RWPE2 (cell line): ENCODE measurements at regions not wholly inside any gene's neighbourhood (a gene's known extent, or its start where the extent isn't known, plus 50 kb on each side); places are given as distances from the start of the nearest gene placed in this dataset.
"Not testable (repeated sequence)": the region's sequence is repeated elsewhere in the genome, so short reads cannot be mapped to it uniquely, and the experiment has no call there.

Experiments
- ATAC-seq: fragments of 200-7000 bp; cut with Tn5 transposase; 3 replicates; pipeline ENCODE4 v1.9.1; 2021; ENCODE audit warnings: low read depth
- DNase-seq: peaks from one replicate; pipeline ENCODE4 v3.0.0-alpha.2; 2020; ENCODE audit warnings: low spot score
- H3K27ac ChIP-seq: fragments of 450-650 bp; 2 replicates; pipeline ENCODE4 v1.5.1; 2017; ENCODE audit warnings: mild to moderate bottlenecking; ENCODE audit not compliant: poor library complexity, severe bottlenecking
- H3K27me3 ChIP-seq: fragments of 250-450 bp; sonication (Bioruptor Pico); 2 replicates; pipeline ENCODE4 v1.5.1; 2021; ENCODE audit warnings: mild to moderate bottlenecking, moderate library complexity; ENCODE audit not compliant: insufficient read depth, poor library complexity, severe bottlenecking
- H3K36me3 ChIP-seq: fragments of 250-450 bp; sonication (Bioruptor Pico); 2 replicates; pipeline ENCODE4 v1.5.1; 2020; ENCODE audit warnings: low read depth, mild to moderate bottlenecking, moderate library complexity
- H3K4me1 ChIP-seq: fragments of 250-450 bp; sonication (Bioruptor Pico); 2 replicates; pipeline ENCODE4 v1.5.1; 2021; ENCODE audit warnings: mild to moderate bottlenecking, moderate library complexity; ENCODE audit not compliant: insufficient read depth, poor library complexity, severe bottlenecking
- H3K4me3 ChIP-seq: fragments of 250-450 bp; sonication (Bioruptor Pico); 2 replicates; pipeline ENCODE4 v1.5.1; 2021; ENCODE audit warnings: mild to moderate bottlenecking, moderate library complexity; ENCODE audit not compliant: severe bottlenecking
- H3K9me3 ChIP-seq: fragments of 250-450 bp; sonication (Bioruptor Pico); 2 replicates; pipeline ENCODE4 v1.5.1; 2021; ENCODE audit warnings: mild to moderate bottlenecking, moderate library complexity; ENCODE audit not compliant: severe bottlenecking
- CTCF ChIP-seq: fragments of 450-650 bp; IDR thresholded peaks from one replicate; pipeline ENCODE4 v1.5.1; 2017; ENCODE audit warnings: mild to moderate bottlenecking, moderate library complexity; ENCODE audit not compliant: poor library complexity, severe bottlenecking

GRCh38 chr5:12147513-12147912, 243.3 kb upstream of the CTNND2 start:
- no peak for ATAC-seq
- peaks cover 3% of the 10 kb centered on the region for H3K9me3 ChIP-seq

GRCh38 chr5:12141496-12141895, 237.2 kb upstream of the CTNND2 start:
- Histone ChIP-seq H3K9me3 (no peaks in the 10 kb centered on the region), H3K4me3 (no peak overlapping the region), H3K27me3 (no peaks in the 10 kb centered on the region), H3K4me1 (no peaks in the 10 kb centered on the region), H3K27ac (no peak overlapping the region), H3K36me3 (no peaks in the 10 kb centered on the region)
- ATAC-seq (peak; percentile 55), DNase-seq (no peak)
- TF ChIP-seq CTCF: no peak

More at GRCh38 chr5:12147513-12147912, 243.3 kb upstream of the CTNND2 start:
- H3K4me1 ChIP-seq: no peaks in the 10 kb centered on the region
- no peak for TF ChIP-seq CTCF
- no peak overlapping the region for H3K27ac ChIP-seq
- H3K36me3 ChIP-seq: no peaks in the 10 kb centered on the region
- no peaks in the 10 kb centered on the region for H3K27me3 ChIP-seq
- no peak overlapping the region for H3K4me3 ChIP-seq
- no peak for DNase-seq

- H3K9me3 ChIP-seq: peaks cover 3% of the 10 kb centered on the region
- TF ChIP-seq CTCF: no peak
- DNase-seq: no peak
- H3K27ac ChIP-seq: no peak overlapping the region
- no peaks in the 10 kb centered on the region for H3K36me3 ChIP-seq
- ATAC-seq: 0 out of 3 replicates have a peak, but pooled peaks have one; percentile 21
- no peak overlapping the region for H3K4me3 ChIP-seq
- peaks cover 3% of the 10 kb centered on the region for H3K4me1 ChIP-seq
- no peaks in the 10 kb centered on the region for H3K27me3 ChIP-seq
Measured at GRCh38 chr5:12133520-12133919, 229.3 kb upstream of the CTNND2 start.

- not testable (repeated sequence) for H3K4me1 ChIP-seq, H3K27me3 ChIP-seq, DNase-seq, H3K9me3 ChIP-seq, H3K4me3 ChIP-seq, H3K36me3 ChIP-seq, ATAC-seq, H3K27ac ChIP-seq
Measured at GRCh38 chr5:12131020-12131419, 226.8 kb upstream of the CTNND2 start.

GRCh38 chr5:12125895-12126294, 221.6 kb upstream of the CTNND2 start:
- TF ChIP-seq CTCF: no peak
- ATAC-seq: no peak
- no peak overlapping the region for H3K27ac ChIP-seq

More at GRCh38 chr5:12125895-12126294, 221.6 kb upstream of the CTNND2 start:
- H3K9me3 ChIP-seq: no peaks in the 10 kb centered on the region
- H3K4me3 ChIP-seq: no peak overlapping the region
- H3K36me3 ChIP-seq: no peaks in the 10 kb centered on the region
- H3K4me1 ChIP-seq: no peaks in the 10 kb centered on the region
- H3K27me3 ChIP-seq: peaks cover 3% of the 10 kb centered on the region
- no peak for DNase-seq
